Stimulated activated naive B cell treated with anti-CD40 and anti-IgM and Interleukin-4, amounts not matched to agents 10 μg/mL and 1 μg/mL and 100 μg/mL, for 72 hours (primary cell): ENCODE measurements at regions not wholly inside any gene's neighbourhood (a gene's known extent, or its start where the extent isn't known, plus 50 kb on each side); places are given as distances from the start of the nearest gene placed in this dataset.
A peak's percentile ranks its signal among the peaks of the same experiment; 100 is the strongest.
"Not testable (repeated sequence)": the region's sequence is repeated elsewhere in the genome, so short reads cannot be mapped to it uniquely, and the experiment has no call there.

Experiments
- ATAC-seq, 2 donors: fragments of 150-1000 bp; cut with Tn5 transposase; replicated peaks; 2 replicates each; pipeline ENCODE4 v1.10.0; 2021; ENCODE audit warnings: moderate library complexity in 1 of 2
- DNase-seq: peaks from one replicate; pipeline ENCODE4 v3.0.0; 2021
- H3K27ac Mint-ChIP-seq: one replicate; pipeline ENCODE4 v1.8.0; 2022; ENCODE audit warnings: mild to moderate bottlenecking, mixed read lengths
- H3K27me3 Mint-ChIP-seq, 2 donors: one replicate each; pipeline ENCODE4 v1.8.0; 2022; ENCODE audit warnings: mixed read lengths in 2 of 2
- H3K36me3 Mint-ChIP-seq, 2 donors: one replicate each; pipeline ENCODE4 v1.8.0; 2022; ENCODE audit warnings: mixed read lengths in 2 of 2, mild to moderate bottlenecking in 1 of 2
- H3K4me1 Mint-ChIP-seq, 2 donors: one replicate each; pipeline ENCODE4 v1.8.0; 2022; ENCODE audit warnings: mixed read lengths in 2 of 2, mild to moderate bottlenecking in 1 of 2
- H3K4me3 Mint-ChIP-seq, 2 donors: one replicate each; pipeline ENCODE4 v1.8.0; 2022; ENCODE audit warnings: mild to moderate bottlenecking in 2 of 2, mixed read lengths in 2 of 2, moderate library complexity in 1 of 2
- H3K9me3 Mint-ChIP-seq, 2 donors: one replicate each; pipeline ENCODE4 v1.8.0; 2022; ENCODE audit warnings: mixed read lengths in 2 of 2, mild to moderate bottlenecking in 1 of 2

DNA sequence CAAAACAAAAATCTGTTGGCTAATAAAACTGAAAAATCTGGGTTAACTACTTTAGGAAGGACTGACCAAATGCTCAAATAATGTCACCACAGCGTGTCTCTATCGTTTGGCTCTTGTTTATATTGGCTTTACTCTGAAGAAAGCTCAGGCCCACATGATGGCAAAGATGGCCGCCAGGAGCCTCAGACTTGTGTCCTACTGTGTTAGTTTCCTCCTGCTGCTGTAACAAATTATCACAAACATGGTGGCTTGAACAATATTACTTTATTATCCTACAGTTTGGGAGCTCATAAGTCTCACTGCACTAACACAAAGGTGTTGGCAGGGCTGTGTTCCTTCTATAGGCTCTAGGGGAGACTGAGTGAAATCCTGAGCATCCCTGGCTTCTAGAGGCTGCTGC lies 303.0 kb downstream of the DAD1 start:
- peaks cover 14 to 29% of the 10 kb centered on the region in 2 donors for H3K4me1 Mint-ChIP-seq
- H3K36me3 Mint-ChIP-seq: no peaks in the 10 kb centered on the region
- ATAC-seq (no peak), DNase-seq (no peak)
- H3K4me3 Mint-ChIP-seq: no peak overlapping the region
- no peak overlapping the region for H3K27ac Mint-ChIP-seq
- H3K27me3 Mint-ChIP-seq: peaks cover 14% of the 10 kb centered on the region in 2 donors
- peaks cover 2 to 5% of the 10 kb centered on the region in 2 donors for H3K9me3 Mint-ChIP-seq

DNA sequence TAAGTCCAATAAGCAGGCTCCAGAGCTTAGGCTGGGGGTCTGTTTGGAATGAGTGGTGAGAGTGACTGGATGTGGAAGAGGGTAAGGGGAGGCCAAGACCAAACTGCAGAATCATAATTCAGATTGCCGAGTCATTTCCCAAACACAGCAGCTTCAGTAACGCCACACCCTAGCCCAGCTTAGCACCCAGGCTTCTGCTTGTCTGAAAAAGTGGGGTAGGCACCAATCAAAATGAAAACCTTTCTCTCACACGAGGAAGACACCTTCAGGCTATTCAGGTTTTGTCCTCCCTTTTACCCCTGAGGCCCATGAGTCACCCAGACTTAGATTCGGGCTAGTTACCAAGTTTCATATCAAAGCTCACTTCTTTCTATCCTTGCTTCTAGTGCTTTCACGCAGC lies 306.1 kb downstream of the DAD1 start:
- no peak overlapping the region for H3K4me3 Mint-ChIP-seq
- ATAC-seq: peak; percentile 41 to 43
- peaks cover 17 to 32% of the 10 kb centered on the region in 2 donors for H3K4me1 Mint-ChIP-seq
- H3K36me3 Mint-ChIP-seq: no peaks in the 10 kb centered on the region
- H3K27me3 Mint-ChIP-seq: peaks cover 9 to 13% of the 10 kb centered on the region in 2 donors
- H3K27ac Mint-ChIP-seq: no peak overlapping the region
- peaks cover 2 to 5% of the 10 kb centered on the region in 2 donors for H3K9me3 Mint-ChIP-seq
- no peak for DNase-seq

DNA sequence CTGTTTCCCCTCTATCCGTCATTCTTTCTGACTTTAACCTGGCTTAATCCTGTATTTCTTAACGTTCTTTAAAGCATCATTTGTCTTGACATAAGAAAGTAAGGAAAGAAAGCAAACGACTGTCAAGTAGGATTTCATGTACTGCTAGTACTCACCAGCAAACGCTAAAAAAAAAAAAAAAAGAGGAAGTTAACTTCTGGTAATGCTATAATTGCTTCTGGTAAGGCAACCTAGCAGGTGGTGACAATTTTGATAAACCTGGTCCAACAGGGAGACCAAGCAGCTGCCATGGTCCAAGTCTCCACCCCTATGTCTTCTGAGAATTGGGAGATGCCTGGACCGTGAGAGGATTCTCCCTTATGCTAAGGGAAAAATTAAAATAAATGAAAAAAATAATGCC lies 306.6 kb downstream of the DAD1 start:
- Mint-ChIP-seq H3K27ac (no peak overlapping the region), H3K36me3 (no peaks in the 10 kb centered on the region), H3K9me3 (peaks cover 2 to 5% of the 10 kb centered on the region in 2 donors), H3K27me3 (peaks cover 8 to 10% of the 10 kb centered on the region in 2 donors), H3K4me3 (no peak overlapping the region), H3K4me1 (peaks cover 17 to 32% of the 10 kb centered on the region in 2 donors)
- ATAC-seq (peak; percentile 85 to 89), DNase-seq (no peak)

DNA sequence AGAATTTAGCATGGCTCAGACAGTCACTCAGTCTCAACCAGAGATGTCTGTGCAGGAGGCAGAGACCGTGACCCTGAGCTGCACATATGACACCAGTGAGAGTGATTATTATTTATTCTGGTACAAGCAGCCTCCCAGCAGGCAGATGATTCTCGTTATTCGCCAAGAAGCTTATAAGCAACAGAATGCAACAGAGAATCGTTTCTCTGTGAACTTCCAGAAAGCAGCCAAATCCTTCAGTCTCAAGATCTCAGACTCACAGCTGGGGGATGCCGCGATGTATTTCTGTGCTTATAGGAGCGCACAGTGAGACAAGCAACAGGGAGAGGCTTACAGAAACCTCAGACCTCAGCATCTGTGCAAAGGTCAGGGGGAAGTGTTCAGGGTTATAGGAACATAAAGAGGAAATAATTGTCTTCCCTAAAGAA lies 307.6 kb downstream of the DAD1 start:
- ATAC-seq: peak; percentile 61 to 67
- not testable (repeated sequence) for H3K4me3 Mint-ChIP-seq, DNase-seq, H3K36me3 Mint-ChIP-seq, H3K9me3 Mint-ChIP-seq, H3K27ac Mint-ChIP-seq
- Mint-ChIP-seq H3K27me3 (peaks cover 13% of the 10 kb centered on the region in 2 donors), H3K4me1 (peaks cover 17 to 32% of the 10 kb centered on the region in 2 donors)

DNA sequence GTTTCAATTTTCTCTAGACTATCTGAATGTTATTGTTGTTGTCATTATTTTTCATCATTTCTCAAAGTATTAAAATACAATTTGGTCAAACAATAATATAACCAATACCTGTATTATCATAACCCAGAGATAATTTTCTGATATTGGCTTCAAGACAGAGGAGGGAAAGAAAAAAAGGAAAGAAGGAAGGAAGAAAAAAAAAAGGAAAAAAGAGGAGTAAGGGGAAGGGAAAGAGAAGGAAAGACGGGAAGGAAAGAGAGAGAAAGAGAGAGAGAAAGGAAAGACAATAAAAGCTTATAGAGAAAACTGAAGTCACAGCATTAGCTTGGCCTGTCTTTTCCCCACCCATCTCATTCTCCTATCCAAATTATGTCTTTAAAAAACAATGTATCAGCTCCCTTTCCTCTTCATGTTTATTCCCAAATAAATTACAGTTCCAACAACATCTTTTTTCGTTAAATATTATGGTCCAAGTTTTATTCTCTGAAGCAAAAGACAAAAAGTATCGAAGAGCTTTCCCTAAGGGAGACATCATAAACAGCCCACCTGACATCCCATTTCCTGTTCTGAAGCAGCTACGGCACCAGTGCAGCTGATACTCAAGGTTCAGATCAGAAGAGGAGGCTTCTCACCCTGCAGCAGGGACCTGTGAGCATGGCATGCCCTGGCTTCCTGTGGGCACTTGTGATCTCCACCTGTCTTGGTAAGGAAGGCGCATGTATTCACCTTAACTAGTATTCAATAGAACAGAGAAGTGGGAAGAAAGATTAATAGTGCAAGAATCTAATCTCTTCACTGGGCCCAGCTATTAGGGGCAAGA lies 308.3 kb downstream of the DAD1 start:
- H3K4me1 Mint-ChIP-seq: peaks cover 17 to 32% of the 10 kb centered on the region in 2 donors
- H3K27me3 Mint-ChIP-seq: peaks cover 15 to 20% of the 10 kb centered on the region in 2 donors
- no peak overlapping the region for H3K27ac Mint-ChIP-seq
- H3K4me3 Mint-ChIP-seq: no peak overlapping the region
- no peak for DNase-seq
- H3K9me3 Mint-ChIP-seq: peaks cover 2 to 5% of the 10 kb centered on the region in 2 donors
- no peak for ATAC-seq
- H3K36me3 Mint-ChIP-seq: no peaks in the 10 kb centered on the region

DNA sequence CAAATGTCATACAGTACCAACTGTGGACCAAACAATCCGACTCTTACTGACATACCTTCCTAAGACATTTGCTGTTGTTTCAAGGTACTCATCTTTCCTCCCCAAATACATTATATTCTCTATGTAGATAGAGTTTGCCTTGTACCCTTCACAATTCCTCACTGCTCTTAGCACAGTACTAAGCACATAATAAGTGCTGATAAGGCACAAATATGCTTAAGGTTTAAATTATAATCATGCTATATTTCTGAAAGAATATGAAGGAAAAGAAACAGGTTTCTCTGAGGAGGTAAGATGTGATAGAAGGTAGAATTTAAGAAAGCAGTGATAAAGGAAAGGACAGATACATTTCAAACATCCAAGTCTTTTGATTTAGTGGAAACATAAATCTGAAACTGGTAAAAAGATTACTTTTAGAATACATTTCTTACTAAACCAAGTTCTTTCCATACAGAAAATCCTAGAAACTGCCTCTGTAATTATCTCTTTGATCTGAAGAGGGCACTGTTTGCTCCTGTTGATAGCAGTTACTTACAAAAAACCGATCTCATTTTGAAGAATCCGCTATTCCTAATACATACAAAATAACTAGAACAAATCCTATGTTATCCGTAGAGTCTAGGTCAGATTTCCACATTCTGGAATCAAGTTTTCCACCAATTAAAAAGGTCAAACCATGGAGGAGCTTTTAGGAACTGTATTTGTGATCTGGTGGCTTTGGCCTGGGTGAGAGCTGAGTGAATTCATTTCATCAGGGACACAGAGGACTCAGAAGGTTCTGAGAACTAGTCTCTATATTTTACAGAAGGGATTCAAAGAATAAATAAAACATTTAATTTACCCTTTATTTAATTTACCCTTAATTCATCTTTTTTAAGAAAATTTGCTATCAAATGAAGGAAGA lies 311.9 kb downstream of the DAD1 start:
- DNase-seq: no peak
- peaks cover 10 to 15% of the 10 kb centered on the region in 2 donors for H3K4me1 Mint-ChIP-seq
- no peaks in the 10 kb centered on the region for H3K36me3 Mint-ChIP-seq
- no peak overlapping the region for H3K4me3 Mint-ChIP-seq
- H3K27ac Mint-ChIP-seq: no peak overlapping the region
- peaks cover 24 to 42% of the 10 kb centered on the region in 2 donors for H3K27me3 Mint-ChIP-seq
- no peak for ATAC-seq
- no peaks in the 10 kb centered on the region for H3K9me3 Mint-ChIP-seq

DNA sequence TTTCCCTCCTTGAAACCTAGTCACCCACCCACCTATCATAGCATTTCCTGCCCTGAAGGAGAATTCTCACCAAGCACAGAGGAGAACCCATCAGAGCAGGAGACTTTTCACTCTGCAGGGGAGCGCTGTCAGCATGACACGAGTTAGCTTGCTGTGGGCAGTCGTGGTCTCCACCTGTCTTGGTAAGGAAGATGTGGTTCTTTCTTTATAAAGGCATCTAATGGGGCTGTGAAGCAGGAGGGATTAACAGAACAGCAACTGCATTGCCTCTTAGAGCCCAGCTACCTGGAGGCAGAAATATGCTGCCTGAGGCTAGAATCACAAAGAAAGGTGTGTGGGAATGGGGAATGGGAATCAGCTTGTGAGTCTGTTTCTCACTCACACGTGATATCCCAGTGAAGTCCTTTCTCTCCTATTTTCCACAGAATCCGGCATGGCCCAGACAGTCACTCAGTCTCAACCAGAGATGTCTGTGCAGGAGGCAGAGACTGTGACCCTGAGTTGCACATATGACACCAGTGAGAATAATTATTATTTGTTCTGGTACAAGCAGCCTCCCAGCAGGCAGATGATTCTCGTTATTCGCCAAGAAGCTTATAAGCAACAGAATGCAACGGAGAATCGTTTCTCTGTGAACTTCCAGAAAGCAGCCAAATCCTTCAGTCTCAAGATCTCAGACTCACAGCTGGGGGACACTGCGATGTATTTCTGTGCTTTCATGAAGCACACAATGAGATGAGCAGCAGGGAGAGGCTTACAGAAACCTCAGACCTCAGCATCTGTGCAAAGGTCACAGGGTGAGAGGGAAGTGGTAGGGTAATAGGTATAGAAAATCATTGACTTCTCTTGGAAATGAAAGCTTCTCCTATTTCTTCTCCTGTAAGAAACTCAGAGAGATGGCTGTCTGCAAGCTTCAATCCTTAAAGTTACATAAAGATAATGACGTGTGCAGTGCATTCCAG lies 316.9 kb downstream of the DAD1 start:
- Mint-ChIP-seq H3K4me1 (peaks cover 7 to 12% of the 10 kb centered on the region in 2 donors), H3K4me3 (no peak overlapping the region), H3K36me3 (no peaks in the 10 kb centered on the region), H3K27ac (no peak overlapping the region), H3K27me3 (peaks cover 30 to 55% of the 10 kb centered on the region in 2 donors), H3K9me3 (no peaks in the 10 kb centered on the region)
- peak in 1 of 2 donors; percentile 57 for ATAC-seq
- DNase-seq: no peak

DNA sequence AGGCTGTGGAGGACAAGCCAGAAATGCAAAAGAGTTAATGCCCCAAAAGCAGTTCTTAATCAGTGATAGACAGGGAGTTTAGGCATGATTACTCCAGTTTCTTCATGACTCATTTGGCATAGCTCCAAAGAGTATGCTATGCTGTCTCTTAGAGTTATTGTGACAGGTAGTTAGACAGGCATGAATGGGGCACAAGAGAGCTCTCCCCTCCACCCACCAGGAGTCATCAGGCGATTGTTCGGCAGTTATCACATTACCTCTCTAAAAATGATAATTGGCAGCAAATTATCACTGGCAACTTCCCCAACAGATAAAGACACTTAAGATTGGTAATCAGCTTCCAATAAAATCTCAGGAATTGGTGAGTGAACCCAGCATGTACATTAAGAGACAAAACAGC lies 320.1 kb downstream of the DAD1 start:
- Mint-ChIP-seq H3K36me3 (no peaks in the 10 kb centered on the region), H3K9me3 (no peaks in the 10 kb centered on the region), H3K4me3 (no peak overlapping the region), H3K27ac (no peak overlapping the region), H3K4me1 (peaks cover 10 to 18% of the 10 kb centered on the region in 2 donors), H3K27me3 (peaks cover 15 to 43% of the 10 kb centered on the region in 2 donors)
- no peak for DNase-seq
- peak; percentile 51 to 89 for ATAC-seq

DNA sequence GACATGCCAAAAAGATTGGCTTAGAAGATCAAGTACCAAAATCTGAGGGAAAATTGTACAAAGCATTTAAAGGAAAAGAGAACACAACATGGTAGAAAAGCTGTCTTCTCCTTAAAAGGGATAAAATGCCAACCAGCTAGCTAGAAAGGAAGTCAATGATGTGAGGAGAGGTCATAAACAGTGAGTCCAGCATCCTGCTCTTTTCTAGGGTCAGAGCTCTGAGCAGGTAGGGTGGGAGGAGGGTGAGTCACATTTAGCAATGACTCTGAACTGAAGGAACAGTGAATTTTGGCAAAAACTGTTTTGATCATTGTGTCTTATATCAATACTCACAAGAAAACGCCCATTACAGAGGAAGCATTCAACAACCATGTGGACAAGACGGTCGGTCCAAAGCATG lies 322.3 kb downstream of the DAD1 start:
- Mint-ChIP-seq H3K4me1 (peaks cover 10 to 18% of the 10 kb centered on the region in 2 donors), H3K27ac (no peak overlapping the region), H3K4me3 (no peak overlapping the region), H3K27me3 (peaks cover 23 to 51% of the 10 kb centered on the region in 2 donors), H3K9me3 (no peaks in the 10 kb centered on the region), H3K36me3 (no peaks in the 10 kb centered on the region)
- DNase-seq: no peak
- ATAC-seq: no peak

DNA sequence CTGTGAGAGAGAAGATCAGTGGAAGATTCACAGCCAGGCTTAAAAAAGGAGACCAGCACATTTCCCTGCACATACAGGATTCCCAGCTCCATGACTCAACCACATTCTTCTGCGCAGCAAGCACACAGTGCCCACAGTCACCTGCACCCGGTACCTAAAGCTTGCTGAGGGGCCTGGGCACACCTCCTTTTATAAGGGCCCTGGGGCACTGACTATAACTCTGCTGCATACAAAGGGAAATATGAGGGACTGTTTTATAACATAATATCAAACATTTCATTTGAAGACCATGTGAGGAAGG lies 322.9 kb downstream of the DAD1 start:
- ATAC-seq: no peak
- H3K36me3 Mint-ChIP-seq: no peaks in the 10 kb centered on the region
- no peak overlapping the region for H3K27ac Mint-ChIP-seq
- no peak overlapping the region for H3K4me3 Mint-ChIP-seq
- H3K9me3 Mint-ChIP-seq: no peaks in the 10 kb centered on the region
- peaks cover 10 to 18% of the 10 kb centered on the region in 2 donors for H3K4me1 Mint-ChIP-seq
- H3K27me3 Mint-ChIP-seq: peaks cover 28 to 57% of the 10 kb centered on the region in 2 donors
- no peak for DNase-seq

DNA sequence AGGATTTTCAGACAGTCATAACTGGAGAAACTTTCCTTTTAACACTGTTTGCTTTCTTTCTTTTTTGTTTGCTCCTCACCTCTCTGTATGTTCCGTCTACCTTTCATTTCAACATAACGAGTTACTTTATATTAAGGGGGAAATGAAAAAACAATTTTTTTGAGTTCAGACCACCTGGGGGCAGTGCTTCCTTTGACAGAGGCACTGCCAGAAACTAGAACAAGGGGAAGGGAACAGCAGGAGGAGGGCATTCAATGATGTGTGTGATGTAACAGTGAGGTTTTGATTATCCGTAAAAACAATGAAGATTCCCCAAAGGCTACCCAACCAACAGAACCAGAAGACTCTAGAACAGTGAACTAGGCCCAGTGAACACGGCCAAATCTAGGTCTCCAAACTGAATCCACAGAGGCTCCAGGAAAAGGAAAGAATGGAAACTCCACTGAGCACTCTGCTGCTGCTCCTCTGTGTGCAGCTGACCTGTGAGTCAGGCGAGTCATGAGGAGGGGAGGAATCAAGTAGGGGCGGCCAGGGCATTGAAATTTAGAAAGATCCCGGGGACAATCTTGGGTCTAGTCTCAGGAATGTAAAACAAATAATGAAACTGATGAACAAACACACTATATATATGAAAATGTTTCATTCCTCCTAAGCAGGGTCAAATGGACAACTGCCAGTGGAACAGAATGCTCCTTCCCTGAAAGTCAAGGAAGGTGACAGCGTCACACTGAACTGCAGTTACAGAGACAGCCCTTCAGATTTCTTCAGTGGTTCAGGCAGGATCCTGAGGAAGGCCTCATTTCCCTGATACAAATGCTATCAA lies 323.5 kb downstream of the DAD1 start:
- Mint-ChIP-seq H3K4me3 (no peak overlapping the region), H3K27ac (no peak overlapping the region), H3K27me3 (peaks cover 28 to 63% of the 10 kb centered on the region in 2 donors), H3K36me3 (no peaks in the 10 kb centered on the region), H3K9me3 (no peaks in the 10 kb centered on the region), H3K4me1 (peaks cover 10 to 18% of the 10 kb centered on the region in 2 donors)
- DNase-seq (no peak), ATAC-seq (peak in 1 of 2 donors; percentile 48)

DNA sequence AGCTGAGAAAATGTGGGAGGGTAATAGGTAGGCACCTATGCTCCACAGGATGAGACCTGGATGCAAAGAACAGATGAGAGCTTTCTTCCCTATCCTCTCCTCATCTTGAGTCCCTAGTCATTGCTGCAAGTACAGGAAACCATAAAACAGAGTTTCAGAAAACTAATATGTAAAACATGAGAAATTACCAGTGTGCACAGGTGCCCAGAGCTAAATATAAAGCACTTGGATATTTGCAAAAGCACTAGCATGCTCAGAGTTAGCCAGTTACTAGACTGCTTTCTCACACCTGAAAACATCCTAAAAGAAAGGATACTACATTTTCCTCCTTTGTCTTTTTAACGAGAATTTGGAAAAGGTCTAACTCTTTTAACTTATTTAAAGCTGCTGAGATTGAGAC lies 324.3 kb downstream of the DAD1 start:
- Mint-ChIP-seq H3K4me1 (peaks cover 10 to 18% of the 10 kb centered on the region in 2 donors), H3K4me3 (no peak overlapping the region), H3K36me3 (no peaks in the 10 kb centered on the region), H3K27me3 (peaks cover 33 to 67% of the 10 kb centered on the region in 2 donors), H3K27ac (no peak overlapping the region), H3K9me3 (no peaks in the 10 kb centered on the region)
- ATAC-seq (no peak), DNase-seq (no peak)

DNA sequence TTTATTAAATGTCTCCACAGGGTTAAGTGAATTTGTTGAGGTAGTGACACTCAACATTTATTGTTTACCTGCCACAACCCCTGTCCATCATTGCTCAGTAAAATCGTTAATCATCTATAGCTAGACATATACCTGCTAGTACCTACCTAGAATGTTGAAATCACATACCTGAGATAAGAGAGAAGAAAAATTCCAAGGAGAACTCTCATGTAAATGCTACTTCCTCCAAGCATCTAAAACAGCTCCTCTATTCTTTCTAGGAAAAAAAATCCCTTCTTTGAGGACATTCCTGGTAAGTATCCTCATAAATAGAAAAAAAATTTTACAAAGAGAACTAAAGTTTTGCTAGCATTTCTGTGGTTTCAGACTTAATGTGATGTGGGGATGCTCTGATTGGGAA lies 325.1 kb downstream of the DAD1 start:
- peaks cover 8 to 12% of the 10 kb centered on the region in 2 donors for H3K4me1 Mint-ChIP-seq

More for the DNA sequence above, 325.1 kb downstream of the DAD1 start:
- Mint-ChIP-seq H3K9me3 (no peaks in the 10 kb centered on the region), H3K27ac (no peak overlapping the region), H3K27me3 (peaks cover 39 to 67% of the 10 kb centered on the region in 2 donors), H3K4me3 (no peak overlapping the region), H3K36me3 (no peaks in the 10 kb centered on the region)
- no peak for DNase-seq
- ATAC-seq: no peak
